HG02885 (cell line): ENCODE measurements at regions not wholly inside any gene's neighbourhood (a gene's known extent, or its start where the extent isn't known, plus 50 kb on each side); places are given as distances from the start of the nearest gene placed in this dataset.
A peak's percentile ranks its signal among the peaks of the same experiment; 100 is the strongest.
"Not testable (repeated sequence)": the region's sequence is repeated elsewhere in the genome, so short reads cannot be mapped to it uniquely, and the experiment has no call there.

Source experiments
- ATAC-seq: cut with Tn5 transposase; IDR thresholded peaks from one replicate; pipeline ENCODE4 v1.9.1; 2021; ENCODE audit warnings: mild to moderate bottlenecking; ENCODE audit not compliant: unreplicated experiment, poor library complexity

DNA sequence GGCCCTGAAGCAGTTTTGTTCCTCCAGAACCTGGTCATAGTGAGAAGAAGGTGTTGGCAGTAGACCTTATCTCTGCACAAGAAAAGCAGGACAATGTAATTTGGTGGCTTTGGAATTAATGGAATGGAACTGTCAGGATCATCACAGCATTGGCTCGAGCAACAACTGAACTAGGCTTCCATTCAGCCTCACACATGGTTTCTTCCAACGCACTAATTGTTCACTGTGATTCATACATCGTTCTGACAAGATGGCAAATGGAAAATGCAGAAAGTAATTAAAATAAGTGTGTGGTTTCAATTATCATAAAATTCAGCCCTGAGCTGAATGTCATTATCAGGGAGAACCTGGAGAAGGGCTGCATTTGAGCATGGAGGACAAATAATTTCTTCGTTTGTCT is 80.6 kb downstream of the MFSD1 start:
- no peak for ATAC-seq

DNA sequence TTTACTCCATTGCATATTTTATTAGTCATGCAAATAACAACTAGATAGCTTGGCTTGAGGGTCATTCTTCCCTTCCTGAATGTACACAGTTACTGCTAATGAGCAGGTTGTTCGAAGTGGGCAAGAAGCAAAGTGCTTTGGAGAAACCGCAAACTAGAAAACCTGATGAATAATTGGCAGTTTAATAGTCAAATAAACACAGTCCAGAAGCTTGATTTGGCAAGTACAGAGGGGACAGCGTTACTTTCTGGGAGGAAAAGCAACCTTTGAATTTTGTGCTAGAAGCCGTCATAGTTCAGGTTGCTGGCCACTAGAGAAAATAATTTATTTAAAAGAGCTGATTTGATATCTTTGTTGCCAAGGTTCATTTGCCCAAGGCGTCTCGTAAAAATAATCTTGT is 94.9 kb downstream of the MFSD1 start:
- ATAC-seq, result no peak

DNA sequence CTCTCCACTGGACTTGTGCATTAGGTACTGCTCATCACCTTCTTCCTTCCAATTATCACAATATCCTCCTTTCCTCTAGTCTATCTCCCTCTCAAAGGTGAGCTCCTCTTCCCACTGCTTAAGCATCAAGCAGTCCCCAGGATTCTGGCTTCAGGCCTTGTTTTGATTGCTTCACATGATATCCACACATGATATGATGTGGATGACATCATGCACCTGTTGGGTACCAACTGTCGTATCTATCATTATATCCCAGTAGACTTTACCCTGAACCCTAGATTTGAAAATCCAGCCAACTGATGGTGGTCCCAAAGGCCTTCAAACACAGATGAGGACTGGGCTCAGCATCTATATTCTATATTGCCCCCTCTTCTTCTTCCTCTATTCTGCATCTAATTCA is 104.9 kb downstream of the MFSD1 start:
- ATAC-seq, result no peak

DNA sequence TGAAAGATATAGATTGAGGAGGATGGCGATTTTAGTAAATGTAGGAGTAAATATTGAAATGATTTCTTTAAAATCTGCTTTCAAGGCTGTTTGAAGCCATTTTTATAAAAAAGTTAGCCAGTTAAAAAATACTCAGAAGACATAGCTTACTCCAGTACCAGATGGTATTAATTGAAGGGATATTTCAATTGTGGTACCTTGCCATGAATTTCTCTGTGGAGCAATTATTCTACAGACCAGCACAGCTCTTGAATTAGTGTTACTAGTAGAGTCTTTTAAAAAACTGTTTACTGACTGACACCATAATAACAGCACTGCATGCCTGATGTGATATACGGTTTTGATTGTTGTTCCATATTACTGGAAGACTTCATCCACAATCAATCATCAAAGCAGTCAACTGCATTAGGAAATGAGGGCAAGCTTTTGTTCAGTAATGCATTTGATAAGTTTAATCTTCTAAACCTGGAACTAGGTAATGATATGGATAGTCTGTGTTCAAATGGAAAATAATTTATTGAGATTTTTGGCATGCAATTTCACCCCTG is 106.4 kb downstream of the MFSD1 start:
- no peak for ATAC-seq

DNA sequence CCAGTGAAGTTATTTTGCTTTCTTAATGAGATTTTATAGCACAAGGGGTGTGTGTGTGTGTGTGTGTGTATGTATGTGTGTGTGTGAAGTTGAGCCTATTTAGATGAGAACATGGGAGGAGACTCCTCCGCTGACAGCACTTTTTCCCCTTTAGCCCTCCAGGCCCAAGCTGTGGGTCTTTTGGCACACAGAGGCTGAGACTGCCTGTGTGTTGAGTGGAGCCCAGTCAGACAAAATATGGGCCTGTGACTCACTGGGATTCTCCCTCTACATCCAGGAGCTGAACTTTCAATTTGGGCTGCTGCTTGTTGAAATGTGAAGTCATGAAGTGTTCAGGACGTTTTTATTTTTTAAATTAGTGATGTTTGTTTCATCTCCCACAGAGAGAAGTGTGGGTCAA is 108.0 kb downstream of the MFSD1 start:
- ATAC-seq, result no peak

DNA sequence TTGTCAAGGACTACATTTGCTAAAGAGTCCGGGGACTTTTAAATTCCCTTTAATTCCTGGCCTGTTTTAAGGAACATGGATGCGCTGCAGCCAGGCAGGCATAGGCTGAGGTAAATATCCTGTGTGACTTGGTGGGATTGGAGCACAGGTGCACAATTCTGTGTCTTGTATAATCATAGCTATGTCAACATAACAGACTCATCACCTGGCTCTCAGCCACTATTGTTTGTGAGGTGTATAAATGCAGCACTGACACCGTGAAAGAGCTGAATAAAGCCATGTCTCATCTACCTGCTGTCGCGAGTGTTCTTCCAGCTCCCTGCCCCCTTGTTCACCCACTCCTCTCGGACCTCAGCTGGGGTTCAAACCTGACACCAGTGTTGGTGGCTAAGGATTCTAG is 109.7 kb downstream of the MFSD1 start:
- no peak for ATAC-seq

DNA sequence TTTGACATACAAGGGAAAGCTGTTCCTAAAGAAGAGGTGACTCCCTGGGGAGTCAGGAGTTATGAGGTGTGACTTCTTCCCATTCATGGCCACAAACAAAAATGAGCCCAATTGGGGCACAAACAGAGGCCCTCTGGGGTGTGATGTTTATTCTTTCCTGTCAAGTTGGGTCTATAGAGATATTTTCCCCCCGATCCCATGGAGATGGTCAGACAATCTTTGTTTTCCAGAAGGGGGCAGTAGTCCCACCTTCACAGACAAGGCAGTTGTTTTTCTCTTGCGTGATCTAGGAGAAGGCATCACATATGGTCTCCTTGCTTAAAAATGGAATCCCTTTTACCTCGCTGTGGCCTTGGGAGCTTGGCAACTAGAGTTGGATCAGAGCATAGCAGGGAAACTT is 110.3 kb downstream of the MFSD1 start:
- ATAC-seq, result no peak

DNA sequence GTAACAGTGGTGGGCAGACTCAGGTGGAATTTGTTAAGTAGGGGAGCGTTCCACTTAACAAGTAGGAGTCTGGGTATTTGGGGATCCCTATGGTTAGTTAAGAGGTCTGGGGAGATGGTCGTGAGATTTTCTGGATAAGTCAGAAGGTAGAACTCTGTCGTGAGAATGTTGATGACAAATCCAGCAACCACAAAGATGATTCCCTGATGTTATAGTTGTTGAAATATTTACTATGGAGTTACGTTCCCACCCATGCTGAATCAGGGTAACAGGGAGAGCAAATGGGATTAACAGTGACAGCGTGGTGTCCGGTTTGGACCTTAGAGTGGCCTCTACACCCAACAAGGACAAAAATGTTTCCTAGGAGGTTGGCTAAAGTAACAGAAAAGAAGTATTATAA is 110.8 kb downstream of the MFSD1 start:
- ATAC-seq, result no peak

DNA sequence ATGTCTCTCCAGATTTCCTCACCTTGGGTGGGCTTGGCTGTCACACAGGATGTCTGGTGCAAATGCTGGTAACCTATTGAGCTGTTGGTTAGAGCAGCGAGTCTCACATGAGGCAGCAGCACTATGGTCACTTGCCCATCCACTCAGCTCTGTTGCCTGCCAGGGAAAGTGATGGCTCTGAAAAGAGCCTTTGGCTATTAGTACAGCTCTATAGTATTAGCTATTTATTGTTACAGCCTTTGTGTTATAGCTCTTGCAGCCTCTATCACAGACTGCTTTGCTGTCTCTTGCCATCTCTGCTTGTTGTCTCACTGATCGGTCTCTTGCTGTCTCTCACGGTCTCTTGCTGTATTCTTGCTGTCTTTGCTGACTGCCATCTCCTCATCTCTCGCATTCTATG is 114.3 kb downstream of the MFSD1 start:
- no peak for ATAC-seq

DNA sequence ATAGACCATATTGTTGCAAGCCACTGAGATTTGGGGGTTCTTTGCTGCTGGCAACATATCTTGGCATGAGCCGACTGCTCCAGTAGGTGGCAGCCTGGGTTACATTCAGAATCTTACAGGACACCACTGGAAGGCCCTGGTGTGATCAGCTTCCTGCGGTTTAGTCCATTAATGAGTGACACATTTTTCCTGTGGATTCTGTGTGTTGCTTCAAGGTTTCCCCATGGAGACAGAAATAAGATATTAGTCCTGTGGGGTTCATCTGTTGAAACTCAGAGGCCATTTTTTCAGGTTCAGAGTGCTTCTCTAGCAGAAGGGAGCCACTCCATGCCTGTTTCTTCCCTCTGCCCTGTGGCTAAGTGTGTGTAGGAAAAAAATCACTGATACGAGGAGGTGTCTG is 116.2 kb downstream of the MFSD1 start:
- ATAC-seq, result peak; percentile 91

DNA sequence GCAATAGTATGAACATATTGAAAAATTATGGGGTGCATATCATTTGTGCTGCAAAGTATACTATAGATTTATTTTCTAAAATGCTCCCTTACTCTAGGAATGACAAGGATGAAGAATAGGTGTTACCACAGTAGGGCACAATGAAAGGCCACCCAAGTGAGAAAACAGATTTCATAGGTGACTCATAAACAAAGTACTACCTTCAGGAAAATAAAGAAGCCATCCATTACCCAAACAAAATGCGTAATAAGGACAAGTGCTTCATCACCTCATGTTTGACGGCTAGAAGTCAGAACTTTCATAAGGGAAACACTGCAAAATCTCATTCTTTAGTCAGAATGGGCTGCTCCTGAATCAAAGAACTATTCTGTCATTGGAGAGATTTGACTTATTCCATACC is 116.6 kb downstream of the MFSD1 start:
- no peak for ATAC-seq

DNA sequence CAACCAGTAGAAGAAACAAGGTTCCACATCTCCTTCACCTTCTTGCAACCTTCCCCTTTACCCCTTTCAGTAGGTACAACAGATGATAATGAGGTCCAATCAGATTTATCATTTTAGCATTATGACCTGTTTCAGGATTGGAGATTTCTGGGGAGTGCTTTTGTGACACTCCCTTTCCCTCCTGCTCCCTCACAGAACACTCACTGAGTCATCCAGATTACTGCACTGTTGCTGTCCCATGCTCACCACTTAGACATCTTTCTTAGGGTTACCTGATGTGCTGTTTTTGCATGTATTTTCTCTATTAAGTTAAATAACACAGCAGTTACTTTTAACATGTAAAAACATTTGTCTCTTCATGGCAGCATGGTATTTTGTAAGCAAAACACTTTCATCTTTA is 118.5 kb downstream of the MFSD1 start:
- no peak for ATAC-seq

DNA sequence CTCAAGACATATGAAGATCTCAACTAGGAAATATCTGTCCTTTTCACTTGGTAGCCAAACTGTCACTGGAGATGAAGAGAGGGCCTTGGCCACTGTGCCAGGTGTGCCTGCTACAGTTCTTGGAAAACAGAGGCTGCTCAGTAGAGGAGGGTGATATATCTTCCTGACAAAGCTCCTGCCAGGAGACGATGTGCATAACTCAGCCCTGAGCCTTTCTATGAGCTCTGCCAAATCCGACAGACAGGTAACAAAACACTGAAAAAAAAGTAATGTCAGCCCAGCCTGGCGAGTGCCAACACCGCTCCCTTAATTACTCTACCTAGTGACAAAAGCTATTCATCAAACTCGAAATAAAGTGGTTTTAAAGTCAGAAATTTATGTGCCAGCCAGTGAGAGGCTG is 123.2 kb downstream of the MFSD1 start:
- no peak for ATAC-seq

DNA sequence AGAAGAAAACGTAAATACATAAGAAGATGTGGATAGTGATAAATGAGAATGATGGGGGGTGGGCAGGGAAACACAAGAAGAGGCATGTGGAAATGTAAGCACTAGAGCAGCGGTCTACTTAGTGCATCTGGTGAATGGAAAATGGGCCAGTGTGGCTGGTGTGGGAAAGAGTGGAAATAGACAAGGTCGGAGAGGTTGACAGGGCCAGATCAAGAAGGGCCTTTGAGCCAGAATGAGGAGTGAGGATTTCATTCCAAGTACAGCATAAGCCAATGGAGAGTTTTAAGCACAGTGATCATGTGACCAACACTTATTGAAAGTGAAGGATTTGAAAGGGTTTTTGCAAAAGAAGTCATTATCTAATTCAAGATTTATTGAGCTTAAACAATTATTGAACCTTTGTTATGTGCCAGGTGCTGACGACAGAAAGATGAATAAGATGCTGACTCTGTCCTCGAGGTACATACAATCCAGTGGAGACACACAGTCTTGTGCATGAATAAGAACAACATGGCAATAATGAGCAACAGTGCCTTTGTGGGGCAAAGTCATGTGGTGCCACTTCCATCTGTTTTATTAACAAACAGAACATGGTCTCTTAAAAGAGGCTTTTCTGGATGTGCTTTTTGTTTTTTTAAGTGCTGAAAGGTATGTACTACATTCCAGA is 124.1 kb downstream of the MFSD1 start:
- no peak for ATAC-seq

DNA sequence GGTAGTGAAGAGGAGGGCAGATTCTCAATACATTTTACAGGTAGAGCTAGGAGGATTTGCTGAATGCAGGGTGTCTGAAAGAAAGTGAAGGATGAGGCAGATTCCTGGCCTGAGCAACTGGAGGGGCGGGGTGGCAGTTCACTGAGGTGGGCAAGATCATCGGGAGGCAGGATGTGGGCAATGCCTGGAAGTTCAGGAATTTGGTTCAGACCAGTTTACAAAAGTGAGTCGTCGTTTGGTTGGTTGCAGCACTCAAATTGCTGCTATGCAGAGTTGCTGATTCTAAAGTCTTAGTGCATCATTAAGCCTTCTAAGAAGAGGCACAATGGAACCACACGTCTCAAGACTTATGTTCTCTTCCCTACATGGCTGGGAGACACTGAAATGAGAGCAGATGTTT is 134.0 kb downstream of the MFSD1 start:
- ATAC-seq, result no peak

DNA sequence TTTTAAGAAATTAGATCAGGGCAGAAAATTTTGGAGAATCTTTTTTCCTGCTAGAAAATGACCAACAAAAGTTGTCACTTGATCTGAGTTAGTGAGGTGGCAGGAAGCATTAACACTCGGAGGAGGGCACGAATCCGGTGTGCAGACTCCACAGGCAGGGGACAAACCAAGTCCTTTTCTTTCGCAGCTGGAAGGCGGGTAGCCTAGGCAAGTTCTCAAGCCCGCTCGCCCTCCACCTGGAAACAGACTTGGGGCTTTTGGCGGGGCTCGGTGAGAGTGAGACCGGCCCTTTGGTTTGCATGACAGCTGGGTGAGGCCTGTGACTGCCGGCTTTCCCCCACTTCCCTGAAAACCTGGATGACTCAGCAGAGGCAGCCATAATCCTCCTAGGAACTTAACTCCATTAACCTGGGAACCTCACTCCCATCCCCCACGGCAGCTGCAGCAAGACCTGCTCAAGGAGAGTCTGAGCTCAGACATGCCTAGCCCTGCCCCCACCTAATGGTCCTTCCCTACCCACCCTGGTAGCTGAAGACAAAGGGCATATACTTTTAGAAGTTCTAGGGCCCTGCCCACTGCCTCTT is 134.8 kb downstream of the MFSD1 start:
- ATAC-seq, result no peak

DNA sequence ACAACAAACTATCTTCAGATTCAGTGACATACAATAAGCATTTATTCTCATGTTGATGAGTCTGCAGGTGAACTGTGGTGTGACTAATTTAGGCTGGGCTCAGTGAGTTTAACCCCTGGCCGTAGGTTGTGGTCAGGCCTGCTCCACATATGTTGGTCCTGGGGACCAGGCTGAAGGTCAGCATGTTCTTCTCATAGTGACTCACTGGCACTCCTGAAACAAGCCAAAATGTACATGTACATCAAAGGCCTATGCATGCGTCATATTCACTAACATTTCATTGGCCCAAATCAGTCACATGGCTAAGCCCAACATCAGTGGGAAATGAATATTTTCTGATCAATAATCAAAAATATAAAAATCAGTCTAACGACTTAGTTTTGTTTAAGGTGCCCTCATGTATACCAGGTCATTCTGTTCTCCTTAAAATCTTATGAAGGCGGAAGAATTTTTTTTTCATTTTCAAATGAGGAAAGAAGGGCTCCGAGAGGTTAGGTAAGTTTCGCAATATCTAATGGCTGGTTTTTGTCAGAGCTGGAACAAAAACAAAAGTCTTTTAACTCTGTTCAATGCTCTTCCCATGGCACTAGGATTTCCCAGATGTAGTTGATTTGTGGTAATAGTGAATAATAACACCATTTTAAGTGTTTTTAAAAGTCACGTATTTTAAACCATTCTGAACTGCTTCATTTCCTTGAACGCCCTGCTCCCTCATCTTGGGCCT is 148.5 kb downstream of the MFSD1 start:
- no peak for ATAC-seq

DNA sequence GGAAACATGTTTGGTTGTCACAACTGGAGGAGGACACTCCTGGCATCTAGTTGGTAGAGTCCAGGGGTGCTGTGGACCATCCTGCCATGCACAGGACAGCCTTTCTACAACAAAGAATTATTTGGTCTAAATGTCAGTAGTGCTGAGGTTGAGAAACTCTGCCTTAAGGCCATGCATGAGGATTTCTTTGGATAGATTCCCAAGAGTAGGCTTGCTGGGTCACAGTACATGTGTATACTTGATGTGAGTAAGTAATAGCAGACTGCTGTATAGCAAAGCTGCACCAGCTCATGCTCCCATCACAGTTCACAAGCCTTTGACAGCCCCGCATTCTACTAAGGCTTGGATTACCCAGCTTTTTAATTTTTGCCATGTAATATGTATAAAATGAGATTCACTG is 151.3 kb downstream of the MFSD1 start:
- no peak for ATAC-seq

DNA sequence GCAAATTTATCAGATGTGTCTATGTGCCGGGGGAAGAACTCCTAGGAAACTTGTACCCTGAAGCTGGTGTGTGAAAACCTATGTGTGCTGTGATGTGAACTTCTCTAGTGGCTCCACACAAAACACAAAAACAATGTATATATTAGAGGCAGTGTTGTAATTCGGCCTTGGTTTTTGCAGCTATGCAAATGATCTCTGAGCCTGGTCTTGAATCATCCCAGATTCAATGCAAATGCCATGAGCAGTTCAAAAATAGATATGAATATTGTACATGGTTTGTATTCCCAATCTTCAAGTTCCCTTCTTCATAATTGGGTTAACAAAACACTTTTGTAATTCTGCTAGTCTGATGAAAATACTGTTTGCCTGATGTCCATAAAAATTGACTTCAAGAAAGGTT is 152.6 kb downstream of the MFSD1 start:
- ATAC-seq, result no peak

DNA sequence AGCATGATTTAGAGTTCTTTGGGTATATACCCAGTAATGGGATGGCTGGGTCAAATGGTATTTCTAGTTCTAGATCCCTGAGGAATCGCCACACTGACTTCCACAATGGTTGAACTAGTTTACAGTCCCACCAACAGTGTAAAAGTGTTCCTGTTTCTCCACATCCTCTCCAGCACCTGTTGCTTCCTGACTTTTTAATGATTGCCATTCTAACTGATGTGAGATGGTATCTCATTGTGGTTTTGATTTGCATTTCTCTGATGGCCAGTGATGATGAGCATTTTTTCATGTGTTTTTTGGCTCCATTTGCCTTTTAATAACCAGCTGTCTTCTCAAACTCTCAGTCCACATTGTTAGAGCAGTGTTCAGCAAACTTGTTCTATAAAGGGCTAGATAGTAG is 155.9 kb downstream of the MFSD1 start:
- ATAC-seq, result not testable (repeated sequence)

DNA sequence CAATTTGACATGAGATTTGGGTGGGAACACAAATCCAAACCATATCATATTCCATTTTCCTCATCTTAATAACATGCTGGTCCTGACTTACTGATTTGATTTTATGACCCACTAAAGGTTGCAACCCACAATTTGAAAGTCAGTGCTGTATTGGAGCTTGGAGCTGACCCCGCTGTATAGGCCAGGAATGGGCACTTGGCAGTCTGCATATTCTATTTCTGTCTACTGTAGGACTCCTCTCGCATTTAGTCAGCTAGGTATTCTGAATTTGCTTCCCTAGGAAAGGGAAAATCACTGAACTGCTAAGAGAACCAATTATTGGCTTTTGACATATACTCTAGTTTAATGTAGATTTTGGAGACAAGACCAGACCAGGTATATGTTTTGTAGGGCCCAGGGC is 157.0 kb downstream of the MFSD1 start:
- no peak for ATAC-seq

DNA sequence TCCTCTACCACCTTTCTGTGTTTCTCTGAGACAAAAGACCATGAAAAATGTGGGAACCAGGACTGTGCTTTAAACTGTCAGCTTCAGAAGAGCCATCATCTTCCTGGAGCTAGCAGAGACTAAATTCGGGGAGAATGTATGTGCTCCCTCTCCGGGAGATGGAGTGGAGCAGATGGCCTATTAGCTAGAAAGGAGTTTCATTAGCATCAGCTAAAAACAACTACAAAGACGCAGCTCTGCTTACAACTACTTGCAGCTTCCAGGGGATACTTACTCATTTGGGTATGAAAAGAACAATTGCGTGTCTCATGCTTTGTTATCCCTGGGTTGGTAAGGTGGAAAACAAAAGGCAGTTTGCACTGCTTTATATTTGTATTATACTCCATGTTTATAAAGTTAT is 159.6 kb downstream of the MFSD1 start:
- no peak for ATAC-seq
